ENCODE measurements at regions not wholly inside any gene's neighbourhood (a gene's known extent, or its start where the extent isn't known, plus 50 kb on each side); places are given as distances from the start of the nearest gene placed in this dataset.
"Not testable (repeated sequence)": the region's sequence is repeated elsewhere in the genome, so short reads cannot be mapped to it uniquely, and the experiment has no call there.

DNA sequence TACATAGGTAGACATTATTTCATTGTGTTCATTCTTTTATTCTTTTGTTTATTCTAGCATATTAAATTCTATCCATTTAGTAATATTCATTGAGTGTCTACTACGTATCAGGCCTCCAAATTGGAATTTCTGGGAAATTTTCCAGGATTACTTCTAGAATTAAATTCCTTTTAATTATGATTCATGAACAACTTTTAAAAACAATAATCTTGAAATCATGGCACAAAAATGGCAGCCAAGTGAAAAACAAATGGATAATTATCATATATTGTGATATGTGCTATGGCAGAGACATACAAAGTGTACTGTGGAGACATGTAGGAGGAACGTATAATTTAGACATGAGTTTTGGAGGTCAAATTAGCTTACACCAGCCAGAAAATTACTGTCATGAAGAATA, 868.5 kb downstream of the FAT4 start:
- DNase-seq (ENCODE audit: low read depth in 4 of 4, low spot score in 2 of 4) = no peak

DNA sequence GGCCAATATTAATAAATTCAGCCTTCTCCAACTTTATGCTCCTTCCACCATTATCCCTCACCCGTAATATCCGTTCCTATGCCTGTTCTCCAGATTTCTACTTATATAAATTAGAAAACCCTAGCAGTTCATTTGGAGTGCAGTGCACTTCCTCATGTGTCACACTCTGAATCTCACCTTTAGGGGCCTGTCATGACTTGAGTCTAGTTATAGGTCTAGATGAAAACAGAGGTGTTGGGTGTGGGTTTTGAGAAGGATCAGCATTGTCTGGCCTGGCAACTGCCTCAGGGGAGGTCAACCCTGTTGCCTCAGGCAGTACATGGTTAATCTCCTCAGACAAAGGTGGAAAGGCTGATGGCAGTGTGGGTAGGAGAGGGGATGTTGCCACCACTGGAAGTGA, 876.8 kb downstream of the FAT4 start:
- DNase-seq (ENCODE audit: low read depth in 4 of 4, low spot score in 2 of 4) = no peak

DNA sequence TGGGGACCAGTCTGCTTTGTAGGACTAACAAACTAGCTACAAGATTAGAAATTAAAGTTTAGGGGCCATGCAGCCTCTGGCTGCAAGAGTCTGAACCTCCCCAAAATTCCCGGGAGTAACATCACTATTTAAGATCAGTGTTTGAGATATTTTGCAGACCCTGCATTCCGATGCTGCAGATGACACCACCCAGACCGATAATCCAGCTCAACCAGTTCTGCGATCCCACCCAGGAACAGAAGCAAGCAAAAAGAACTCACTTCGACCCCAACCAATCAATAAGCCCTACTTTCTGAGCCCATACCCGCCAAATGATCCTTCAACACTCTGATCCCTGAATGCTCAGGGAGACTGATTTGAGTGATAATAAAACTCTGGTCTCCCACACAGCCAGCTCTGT, 877.8 kb downstream of the FAT4 start:
- DNase-seq (ENCODE audit: low read depth in 4 of 4, low spot score in 2 of 4) = no peak

DNA sequence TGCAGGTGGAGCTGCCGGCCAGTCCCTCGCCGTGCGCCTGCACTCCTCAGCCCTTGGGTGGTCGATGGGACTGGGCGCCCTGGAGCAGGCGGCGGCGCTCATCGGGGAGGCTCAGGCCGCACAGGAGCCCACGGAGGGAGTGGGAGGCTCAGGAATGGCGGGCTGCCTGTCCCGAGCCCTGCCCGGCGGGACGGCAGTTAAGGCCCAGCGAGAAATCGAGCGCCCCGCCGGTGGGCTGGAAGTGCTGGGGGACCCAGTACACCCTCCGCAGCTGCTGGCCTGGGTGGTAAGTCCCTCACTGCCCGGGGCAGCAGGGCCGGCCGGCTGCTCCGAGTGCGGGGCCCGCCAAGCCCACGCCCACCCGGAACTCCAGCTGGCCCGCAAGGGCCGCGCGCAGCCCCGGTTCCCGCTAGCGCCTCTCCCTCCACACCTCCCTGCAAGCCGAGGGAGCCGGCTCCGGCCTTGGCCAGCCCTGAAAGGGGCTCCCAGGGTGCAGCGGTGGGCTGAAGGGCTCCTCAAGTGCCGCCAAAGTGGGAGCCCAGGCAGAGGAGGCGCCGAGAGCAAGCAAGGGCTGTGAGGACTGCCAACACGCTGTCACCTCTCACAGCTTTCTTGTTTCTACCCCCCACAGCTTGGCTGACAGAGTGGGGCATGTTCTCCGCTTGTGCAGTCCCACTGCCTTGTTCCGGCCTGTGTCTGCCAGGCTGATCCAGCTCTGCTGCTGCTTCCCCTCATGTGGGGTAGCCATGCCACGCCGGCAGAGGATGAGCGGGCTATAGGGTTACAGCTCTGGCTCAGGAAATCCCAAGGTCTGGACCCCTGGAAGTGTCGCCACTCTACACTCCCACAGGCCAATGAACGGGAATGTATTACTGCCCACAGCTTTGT, 886.7 kb downstream of the FAT4 start:
- DNase-seq (ENCODE audit: low read depth in 4 of 4, low spot score in 2 of 4) = not testable (repeated sequence)

DNA sequence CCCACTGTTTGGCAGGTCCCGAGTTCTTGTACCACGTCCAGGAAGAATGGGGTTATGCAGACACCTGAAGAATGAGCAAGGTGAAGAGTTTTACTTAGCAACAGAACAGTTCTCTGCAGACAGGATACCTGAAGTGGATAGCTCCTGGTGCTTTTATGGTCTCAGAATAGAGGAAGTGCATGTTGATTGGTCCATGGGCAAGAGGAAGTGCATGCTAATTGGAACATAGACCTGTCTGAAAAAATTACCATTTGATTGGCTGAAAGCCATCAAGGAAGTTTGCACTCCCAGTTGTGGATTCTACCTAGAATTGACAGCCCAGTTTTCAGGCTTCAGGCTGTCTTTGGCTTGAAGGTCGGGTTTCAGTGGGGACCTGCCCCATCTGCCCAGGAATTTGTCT, 887.5 kb downstream of the FAT4 start:
- no peak for DNase-seq (ENCODE audit: low read depth in 4 of 4, low spot score in 2 of 4)

DNA sequence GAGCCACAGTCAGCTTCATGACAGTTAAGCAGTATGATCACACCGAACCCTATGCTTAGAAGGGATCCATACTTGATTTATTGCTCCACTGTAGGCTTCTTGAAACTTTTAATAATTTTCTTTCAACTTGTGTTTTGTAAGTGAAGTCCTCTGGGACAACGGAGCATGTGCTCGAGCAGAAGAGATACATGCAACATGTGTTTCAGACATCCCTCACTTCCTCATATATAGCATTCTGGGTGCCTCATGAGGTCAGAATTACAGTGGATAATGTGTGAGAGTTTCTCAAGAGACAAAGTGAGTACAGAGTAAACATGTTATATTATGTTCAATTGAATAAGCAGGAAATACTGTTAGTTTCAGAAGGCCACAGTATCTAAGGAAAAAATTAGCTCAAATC, 893.2 kb downstream of the FAT4 start:
- DNase-seq (ENCODE audit: low read depth in 4 of 4, low spot score in 2 of 4) = no peak

DNA sequence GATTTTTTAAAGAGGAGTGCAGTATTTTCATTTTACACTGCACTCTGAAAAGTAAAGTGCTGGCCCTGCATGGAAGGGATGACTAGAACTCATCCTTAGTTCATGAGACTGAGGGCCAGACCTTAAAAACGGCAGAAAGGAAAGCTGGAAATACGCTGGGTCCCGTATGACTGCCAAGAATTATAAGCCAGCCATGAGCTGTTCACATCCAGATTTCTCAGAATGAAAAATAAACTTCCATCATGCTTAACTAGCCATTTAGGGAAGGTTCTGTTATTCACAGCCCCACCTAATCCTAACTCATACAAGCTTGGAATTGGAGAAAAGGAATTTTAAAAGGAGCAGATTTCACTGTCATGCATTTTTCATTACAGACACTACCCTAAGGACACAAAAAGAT, 894.4 kb downstream of the FAT4 start:
- no peak for DNase-seq (ENCODE audit: low read depth in 4 of 4, low spot score in 2 of 4)

GRCh38 chr4:126213996-126214395, 899.2 kb downstream of the FAT4 start:
- no peak for DNase-seq (ENCODE audit: low read depth in 4 of 4, low spot score in 2 of 4)

DNA sequence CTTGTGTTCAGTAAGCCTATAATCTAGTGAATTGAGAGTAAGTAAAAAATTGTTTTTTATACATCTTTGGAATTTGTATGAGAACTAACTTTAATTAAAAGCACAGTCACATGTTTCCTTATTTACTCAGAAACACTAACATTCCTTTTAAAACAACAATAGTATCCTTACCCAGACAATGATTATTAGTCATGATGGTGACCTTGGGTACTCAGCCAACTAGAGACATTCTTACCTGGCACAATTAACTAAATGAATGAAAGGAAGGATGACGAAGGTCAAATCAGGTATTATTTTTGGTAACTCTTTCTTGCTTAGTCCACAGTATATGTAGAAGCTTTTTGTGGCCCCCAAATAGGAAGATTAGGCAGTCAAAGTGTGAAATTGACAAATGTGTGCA, 901.0 kb downstream of the FAT4 start:
- no peak for DNase-seq (ENCODE audit: low read depth in 4 of 4, low spot score in 2 of 4)

DNA sequence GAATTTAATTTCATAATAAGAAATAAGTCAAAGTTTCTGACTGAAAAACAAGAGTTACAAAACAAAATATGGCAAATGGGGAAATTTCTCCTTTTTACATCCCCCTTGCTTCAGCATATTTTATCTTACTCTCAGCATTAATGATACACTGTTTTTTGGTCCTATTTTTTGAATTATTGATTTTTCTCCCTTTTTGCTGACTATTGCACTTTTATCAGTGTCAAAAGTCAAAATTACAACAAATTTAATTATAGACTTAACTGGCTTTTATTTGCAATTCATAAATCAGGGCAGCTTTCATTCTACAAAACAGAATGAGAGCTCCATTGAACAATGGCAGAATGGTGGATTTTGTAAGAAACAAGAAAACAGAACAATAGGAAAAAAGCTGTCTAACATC, 901.9 kb downstream of the FAT4 start:
- no peak for DNase-seq (ENCODE audit: low read depth in 4 of 4, low spot score in 2 of 4)

DNA sequence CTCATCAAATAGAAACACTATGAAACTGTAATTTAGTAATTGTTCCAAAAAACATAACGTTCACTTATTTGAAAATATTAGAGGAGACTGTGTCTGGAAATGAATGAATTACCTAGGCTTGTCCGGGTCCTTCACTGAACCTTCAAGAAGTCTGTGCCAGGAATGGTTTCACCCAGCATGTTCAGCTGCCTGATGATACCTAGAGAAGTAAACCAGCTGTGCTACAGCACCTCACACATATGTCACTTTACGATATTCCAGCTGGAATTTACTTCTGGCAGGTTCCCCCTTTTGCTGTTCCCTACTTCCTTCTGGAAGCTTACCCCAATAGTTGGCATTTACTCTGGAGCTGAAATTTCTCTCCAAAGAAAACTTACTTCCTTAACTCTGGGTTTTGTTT, 906.5 kb downstream of the FAT4 start:
- DNase-seq (ENCODE audit: low read depth in 4 of 4, low spot score in 2 of 4) = no peak

- no peak for DNase-seq (ENCODE audit: low read depth in 4 of 4, low spot score in 2 of 4)
These were observed 907.1 kb downstream of the FAT4 start for GRCh38 chr4:126221717-126222340.

DNA sequence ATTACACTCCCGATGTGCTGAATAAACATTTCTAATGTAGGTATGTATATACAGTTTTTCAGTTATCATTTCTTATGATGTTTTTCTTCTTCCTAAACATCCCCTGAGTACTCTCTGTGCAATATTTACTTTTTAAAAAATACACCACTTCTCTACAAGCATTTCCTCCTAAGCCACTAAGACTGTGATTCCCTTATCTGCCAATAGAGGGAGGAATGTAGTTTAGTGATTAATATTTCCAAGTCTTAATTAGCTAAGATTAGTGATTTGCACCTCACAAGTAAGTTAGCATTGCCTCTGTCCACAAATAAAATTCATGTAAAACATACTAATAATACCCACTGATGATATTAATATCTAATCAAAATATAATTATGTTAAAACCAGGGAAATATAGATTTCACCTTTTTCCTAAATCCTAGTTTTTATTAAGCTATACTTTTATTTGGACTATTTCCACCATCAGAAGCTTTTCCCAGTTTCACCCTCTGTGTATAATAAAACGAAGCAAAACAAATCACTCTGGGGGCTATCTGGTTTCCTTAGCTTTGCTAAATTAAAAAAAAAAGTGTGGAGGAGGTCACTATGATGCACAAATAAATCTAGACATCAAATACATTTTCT, 909.1 kb downstream of the FAT4 start:
- DNase-seq (ENCODE audit: low read depth in 4 of 4, low spot score in 2 of 4) = no peak

- DNase-seq (ENCODE audit: low read depth in 4 of 4, low spot score in 2 of 4) = no peak
These were observed 912.7 kb downstream of the FAT4 start for GRCh38 chr4:126227428-126227827.

DNA sequence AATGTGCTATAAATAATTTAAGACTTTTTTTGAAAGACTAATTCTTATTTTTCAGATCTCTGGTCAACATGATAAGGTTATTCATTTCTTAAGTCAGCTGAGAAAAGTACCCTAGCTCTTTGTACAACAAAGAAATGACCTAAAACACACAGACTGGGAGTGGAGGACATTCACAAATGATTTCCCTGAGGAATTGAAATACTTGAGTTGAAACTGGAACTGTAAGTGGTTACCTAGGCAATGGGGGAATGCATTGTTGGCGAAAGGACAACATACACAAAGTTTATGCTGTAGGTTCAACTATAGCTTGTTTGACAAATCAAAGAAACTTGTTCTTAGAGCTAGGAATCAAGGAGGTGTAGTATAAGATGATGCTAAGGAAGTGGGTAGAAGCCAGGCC, 915.5 kb downstream of the FAT4 start:
- no peak for DNase-seq (ENCODE audit: low read depth in 4 of 4, low spot score in 2 of 4)

DNA sequence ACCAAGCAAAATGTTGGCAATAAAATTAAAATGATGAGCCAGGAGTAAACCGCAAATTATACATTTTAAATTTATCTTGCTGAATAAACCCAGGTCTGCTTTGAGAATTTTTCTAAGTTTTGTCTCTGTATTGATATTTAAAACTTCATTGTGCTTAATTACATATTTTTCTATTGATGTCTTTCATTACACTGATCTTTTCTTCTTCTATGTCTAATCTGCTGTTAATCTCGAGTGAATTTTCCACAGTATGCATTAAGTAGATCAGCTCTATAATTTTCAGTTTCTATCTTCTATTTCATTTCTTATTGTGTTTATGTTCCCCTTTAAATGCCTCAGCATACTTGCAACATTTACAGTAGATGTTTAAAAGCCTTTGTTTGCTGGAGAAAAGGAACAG, 918.7 kb downstream of the FAT4 start:
- no peak for DNase-seq (ENCODE audit: low read depth in 4 of 4, low spot score in 2 of 4)

- no peak for DNase-seq (ENCODE audit: low read depth in 4 of 4, low spot score in 2 of 4)
These were observed 923.3 kb downstream of the FAT4 start for GRCh38 chr4:126238013-126238412.

GRCh38 chr4:126241634-126242033, 926.9 kb downstream of the FAT4 start:
- no peak for DNase-seq (ENCODE audit: low read depth in 4 of 4, low spot score in 2 of 4)

DNA sequence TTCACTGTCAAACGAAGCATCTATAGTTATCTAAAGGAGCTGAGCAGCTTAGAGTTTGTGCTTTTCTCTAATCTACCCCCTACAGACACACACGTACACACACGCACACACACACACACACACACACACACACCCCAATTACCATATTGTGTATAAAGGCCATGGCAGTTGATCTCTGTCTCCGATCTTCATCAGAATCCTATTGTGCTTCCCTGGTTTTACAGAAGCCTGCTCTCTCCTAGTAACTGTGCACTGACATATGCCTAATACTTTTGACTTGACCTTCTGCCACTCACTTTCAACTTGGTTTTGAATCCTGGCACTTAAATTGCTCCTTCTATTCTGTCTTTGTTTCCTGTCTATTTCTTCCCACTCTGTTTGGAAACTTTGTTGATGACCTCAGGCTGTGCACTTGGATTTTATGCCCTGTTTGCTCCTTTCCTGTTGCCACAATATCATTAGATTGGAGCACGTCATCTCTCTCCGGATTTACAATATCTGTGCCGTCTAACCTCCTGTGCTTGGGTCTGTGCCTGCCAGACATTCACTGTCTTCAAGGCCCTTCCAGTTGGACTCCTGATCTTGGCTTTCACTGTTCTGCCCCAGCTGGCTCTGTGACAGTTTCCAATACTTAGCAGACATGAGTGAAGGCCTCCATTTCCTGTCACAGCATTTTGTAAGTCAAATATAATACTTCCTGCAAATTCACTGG, 928.1 kb downstream of the FAT4 start:
- no peak for DNase-seq (ENCODE audit: low read depth in 4 of 4, low spot score in 2 of 4)

GRCh38 chr4:126247409-126247808, 932.7 kb downstream of the FAT4 start:
- no peak for DNase-seq (ENCODE audit: low read depth in 4 of 4, low spot score in 2 of 4)

GRCh38 chr4:126250006-126250405, 935.3 kb downstream of the FAT4 start:
- no peak for DNase-seq (ENCODE audit: low read depth in 4 of 4, low spot score in 2 of 4)
